ENCODE measurements at regions not wholly inside any gene's neighbourhood (a gene's known extent, or its start where the extent isn't known, plus 50 kb on each side); places are given as distances from the start of the nearest gene placed in this dataset.

DNA sequence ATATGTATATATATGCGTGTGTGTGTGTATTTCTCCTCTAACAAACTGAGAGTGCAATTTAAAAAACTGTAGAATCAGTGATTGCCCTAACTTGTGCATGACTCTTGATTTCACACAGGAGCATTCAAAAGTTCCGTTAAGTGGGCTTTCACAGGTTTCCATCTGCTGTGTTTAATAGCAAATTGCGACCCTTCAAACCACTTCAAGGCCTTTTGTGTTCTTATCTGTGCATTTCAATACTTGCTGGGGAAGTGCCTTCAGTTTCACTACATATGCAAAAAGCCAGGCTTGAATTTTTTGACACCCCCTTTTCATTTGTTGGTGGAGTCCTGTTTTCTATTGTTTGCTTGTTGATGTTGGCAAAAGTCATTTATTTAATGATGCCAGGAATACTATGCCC lies 158.0 kb downstream of the TM9SF2 start:
- no peak for DNase-seq

DNA sequence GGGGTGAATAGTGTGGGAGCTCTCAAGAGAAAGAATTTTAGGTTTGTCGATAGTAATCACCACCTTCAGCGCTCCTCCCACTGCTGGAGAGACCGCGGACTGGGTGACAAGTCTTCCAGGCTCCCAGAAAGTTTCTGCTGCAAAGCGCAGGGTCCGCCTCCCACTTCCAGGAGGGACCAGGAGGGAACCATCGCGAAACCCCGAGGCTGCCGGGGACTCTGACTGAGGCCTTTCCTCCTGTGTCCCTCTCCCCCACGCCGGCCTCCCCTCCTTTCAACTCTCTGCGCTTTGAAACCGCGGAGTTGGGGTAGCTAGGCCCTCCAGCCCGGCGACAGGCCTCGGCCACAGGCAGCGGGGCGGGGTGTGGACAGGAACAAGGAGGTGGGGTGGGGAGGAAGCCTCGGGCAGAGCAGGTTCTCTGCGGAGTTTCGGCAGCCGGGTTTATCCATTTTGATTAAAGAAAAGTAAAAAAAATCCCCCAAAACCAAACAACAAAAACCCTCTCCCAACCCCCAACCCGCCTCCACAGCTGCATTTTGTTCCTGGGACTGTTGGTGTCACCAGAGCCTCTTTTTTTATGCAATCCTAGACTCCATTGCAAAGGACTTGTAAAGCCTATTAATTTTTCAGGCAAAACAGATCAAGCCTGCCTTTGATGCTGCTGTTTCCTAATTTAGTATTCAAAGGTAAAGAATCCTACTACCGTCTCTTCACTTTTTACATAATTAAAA lies 157.2 kb downstream of the TM9SF2 start:
- peak; percentile 11 for DNase-seq

DNA sequence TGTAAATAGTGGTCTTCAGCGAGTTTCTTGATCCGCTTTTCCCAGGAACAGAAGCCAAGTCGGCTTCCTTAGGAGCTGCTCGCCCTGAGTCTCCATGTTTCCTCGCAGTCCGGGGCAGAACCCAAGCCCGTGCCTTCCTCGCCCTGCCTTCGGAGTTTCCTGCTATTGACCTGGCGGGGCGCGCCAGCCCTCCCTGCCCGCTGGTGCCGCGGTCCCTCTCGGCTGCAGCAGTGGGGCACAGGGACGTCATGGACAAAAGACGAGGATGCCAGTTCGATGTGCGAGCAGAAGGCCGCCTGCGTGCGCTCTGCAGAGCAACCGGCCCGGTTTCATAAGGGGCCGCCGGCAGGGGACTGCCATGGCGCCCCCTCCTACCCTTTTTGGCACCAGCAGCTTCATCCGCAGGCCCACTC lies 156.6 kb downstream of the TM9SF2 start:
- DNase-seq, result no peak

DNA sequence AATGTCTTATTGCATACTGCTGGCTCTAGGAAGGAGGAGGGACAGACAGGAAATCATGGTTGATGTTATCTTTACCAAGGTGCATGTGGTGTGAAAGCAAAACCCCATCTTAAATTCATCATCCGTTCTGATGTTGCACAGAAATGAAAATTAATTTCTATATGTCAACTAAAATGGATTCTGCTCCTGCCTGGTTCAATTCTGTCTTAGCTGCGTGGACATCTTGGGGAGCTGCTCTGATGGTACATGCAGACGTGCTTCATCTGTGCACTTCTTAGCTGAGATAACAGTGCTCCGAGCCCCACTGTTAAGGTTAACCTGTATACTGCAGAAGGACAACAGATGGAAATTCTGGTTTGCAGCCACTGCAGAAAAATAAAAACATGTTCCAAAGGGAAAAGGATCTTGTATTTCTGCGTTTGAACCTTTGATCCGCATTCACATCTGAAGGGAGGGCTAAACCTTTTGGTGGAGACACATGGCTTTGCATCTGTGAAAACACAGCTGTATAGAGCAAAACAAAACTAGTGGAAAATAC lies 155.6 kb downstream of the TM9SF2 start:
- DNase-seq, result no peak

DNA sequence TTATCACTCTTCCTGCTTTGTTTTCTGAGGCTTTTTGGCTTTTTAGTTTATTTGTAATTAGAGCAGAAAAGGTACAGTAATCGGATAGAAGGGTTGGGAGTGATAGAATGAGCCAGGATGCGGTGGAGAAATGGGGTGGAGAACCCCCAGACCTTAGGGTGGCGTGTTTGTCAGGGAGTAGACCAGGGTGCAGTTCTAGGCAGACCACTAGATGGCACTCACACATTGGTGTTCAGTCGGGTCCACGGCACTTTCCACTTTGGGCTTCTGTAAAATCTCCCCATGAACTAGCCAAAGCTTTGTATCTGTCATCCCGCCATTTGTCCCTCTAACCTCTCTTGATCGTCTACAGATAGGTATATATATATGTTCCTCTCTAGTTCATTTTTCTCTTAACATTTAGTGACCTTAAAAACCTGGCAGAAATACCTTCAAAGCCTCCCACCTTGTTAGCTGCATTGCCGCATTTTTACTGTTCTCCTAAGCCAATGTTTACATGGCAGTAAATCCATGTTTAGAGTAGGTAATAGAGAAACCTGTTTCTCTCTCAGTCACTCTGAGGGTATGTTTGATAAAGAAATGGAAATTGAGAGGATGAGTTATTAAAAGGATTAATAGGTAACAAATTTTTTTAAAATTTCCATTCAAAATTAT lies 154.9 kb downstream of the TM9SF2 start:
- peak; percentile 41 for DNase-seq

DNA sequence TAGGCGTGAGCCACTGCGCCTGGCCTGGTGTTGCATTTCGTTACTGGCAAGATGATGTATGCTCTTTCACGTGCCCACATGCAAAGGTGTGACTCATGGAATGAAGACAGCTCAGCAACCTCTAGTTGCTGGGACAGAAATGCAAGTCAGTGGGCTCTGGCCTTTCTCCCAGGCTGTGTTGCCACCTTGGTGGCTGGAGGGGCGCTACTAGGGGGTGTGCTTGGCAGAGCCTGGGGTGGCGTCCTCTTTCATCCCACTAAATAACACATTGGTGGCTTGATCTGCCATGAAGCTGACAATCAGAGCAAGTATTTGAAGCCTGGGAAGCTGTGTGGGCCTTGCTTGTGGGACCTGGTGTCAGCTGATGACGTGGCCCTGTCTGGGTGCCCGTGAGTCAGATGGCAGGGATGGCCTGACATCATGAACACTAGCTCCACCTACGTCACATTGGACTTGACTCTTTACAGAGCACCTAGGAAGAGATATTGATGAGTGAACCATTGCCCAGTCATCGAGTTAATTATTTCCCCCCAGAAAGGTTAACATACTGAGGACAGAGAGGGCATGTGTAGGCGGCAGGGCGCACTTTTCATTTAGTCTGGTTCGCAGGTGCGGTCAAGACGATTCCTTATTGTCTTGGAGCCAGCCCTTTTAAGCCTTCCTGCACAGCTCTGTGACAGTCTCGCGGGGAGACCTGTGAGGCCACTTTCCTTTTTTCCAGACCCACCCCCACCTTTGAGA lies 154.2 kb downstream of the TM9SF2 start:
- no peak for DNase-seq

DNA sequence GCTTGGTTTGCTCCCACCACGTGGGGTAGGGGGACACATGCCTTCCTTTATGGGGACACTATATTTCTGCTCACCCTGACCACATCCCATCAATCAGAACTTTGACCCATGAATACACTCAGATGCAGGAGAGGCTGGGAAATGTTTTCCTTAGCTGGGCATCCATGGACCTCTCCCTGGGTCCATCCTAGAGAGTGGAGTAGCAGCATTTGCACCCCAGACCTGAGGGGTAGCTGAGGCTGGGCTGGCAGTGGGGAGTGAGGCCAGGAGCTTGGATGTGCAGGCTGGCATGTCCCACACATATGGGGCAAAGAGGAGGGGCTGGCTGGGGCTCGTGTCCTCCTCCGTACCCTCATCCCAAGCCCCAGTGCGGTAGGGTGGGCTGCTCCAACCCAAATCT lies 152.8 kb downstream of the TM9SF2 start:
- DNase-seq, result no peak

DNA sequence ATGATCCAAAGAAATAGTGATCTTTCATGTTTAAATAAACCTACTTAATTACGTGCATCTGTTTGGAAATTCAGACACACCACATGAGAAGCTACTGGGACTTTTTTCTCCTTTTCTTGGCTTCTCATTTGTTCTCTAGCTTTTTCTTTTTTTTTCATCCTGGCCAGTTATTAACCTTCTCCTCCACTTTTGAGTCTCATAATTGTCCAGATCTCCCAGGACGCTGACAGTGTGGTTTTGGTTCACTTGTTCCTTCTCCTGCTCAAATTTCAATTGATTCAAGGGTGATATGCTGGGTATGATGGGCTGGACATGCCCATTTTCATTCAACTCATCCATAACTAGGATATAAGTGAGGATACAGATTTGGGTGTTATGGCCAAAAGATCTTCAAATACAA lies 152.3 kb downstream of the TM9SF2 start:
- DNase-seq, result no peak

DNA sequence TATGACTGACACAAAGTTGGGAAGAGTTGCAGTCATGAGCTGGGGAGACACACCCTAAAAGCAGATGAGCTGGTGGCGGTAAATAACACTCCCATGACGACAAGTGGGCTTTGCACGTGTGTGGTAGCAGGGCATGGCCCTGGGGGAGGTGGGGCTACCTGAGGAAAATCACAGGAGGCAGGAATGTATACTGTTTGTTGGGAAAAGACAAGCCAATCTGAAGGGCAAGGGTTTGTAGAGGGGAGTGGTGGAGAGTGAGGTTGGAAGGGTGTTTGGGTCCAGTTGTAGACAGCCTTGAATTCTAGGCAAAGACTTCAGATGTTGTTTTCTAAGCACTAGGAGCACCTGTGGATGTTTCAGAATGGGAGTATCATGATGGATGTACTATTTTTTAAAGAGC lies 151.6 kb downstream of the TM9SF2 start:
- DNase-seq, result no peak

DNA sequence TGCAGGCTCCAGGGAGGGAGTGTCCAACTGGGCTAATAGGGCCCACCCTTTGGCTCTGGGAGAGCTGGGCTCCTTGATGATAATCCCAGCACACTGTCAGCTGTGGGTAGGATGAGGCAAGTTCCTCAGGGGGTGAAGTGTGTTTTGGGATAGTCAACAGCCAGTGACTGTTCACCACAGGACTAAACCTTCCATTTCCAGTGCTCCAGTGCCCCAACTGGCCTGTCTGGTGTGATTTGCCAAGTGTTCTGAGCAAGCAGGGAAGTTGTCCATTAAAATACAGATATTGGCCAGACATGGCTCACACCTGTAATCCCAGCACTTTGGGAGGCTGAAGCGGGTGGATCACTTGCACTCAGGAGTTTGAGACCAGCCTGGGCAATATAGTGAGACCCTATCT lies 150.9 kb downstream of the TM9SF2 start:
- DNase-seq, result no peak

DNA sequence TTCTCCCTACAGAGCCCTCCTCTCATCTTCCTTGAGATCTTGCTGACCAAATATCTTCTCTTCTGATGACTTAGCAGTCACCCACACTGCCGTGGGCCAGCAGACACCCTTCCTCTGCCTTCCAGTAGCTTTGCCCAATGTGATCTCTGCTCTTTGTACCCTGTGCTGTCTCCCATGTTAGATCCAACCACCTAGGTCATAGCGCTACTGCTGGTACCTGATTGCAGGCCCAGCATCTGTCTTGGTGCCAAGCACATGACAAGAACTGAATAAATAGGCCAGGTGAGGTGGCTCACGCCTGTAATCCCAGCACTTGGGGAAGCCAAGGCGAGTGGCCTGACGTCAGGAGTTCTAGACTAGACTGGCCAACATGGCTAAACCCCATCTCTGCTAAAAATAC lies 149.7 kb downstream of the TM9SF2 start:
- DNase-seq, result no peak

DNA sequence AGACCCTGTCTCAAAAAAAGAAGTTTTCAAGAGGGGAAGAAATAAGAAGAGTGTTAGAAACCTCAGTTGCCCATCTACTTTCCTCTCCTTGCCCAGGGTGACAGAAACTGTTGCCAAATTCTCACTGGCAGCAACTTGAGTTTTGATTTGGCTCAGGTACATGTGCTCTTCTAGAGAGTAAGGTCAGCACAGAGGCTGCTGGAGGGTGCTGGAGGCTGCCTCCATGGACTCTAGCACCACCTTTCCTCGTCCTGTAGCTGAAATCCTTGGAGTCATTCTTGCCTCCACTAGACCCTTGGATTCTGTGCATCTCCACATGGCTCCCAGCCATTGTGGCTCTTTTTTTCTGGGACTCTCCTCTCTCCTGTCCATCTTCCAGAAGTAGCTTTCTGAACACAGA lies 149.1 kb downstream of the TM9SF2 start:
- no peak for DNase-seq

DNA sequence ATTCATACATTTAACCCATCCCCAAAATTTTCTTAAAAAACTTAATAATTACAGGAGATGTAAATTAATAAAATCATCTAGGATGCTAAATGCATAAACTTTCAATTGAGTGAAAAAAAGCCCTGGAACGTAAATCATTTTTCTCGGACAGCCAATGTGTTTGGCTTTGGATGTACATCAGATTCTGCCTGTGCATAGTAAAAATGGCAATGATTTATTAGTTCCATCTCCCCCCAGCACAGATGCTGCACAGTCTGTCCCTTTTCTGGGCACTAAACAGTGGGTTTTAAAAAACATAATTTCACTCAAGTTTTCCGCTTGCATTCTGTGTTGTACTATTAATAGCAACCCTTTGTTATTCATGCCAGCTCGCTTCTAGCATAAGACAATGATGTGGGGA lies 147.7 kb downstream of the TM9SF2 start:
- DNase-seq, result no peak

DNA sequence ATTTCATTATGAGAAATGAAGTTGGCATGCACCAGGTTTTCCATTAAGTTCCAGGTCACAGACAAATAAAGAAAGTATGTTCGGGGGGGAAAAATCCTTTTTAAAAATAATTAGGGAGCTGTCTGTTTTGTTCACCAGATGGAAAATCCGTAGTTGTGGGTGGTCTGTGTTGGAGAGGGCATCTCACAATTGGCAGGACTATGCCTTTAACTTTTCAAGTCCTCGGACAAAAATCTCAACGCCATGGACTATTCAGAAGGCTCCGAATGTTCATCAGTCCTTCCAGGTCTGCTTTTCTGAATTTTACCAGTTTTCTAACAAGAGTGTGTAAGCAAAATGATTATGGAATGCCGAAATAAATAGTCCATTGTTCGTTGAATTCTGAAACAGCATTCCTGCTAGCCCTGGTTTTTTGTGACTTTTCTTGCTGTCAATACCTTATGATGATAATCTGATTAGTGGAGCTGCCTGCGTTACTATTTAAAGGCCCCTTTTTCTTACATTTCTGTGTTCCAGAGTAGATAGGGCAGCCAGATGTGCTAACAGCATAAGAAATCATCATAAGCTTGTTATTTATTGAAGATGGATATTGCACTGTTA lies 146.9 kb downstream of the TM9SF2 start:
- DNase-seq, result no peak

DNA sequence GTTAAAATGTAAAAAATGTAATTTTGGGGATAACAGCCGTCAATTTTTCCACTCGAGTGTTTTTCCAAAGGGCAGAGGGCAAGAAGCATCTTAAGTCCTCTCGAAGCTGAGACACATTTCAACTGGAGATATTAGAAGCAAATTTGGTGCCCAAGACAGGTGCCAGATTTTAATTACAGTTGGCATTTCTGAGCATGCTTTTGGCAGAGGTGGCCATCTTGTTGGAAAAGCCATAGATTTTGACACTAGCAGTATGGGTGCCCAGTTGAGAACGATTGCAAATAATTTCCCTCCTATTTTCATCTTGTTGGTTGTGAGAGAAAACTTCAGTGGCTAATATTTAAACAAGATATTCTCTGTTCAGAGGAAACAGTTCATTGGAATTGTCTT lies 146.3 kb downstream of the TM9SF2 start:
- no peak for DNase-seq

DNA sequence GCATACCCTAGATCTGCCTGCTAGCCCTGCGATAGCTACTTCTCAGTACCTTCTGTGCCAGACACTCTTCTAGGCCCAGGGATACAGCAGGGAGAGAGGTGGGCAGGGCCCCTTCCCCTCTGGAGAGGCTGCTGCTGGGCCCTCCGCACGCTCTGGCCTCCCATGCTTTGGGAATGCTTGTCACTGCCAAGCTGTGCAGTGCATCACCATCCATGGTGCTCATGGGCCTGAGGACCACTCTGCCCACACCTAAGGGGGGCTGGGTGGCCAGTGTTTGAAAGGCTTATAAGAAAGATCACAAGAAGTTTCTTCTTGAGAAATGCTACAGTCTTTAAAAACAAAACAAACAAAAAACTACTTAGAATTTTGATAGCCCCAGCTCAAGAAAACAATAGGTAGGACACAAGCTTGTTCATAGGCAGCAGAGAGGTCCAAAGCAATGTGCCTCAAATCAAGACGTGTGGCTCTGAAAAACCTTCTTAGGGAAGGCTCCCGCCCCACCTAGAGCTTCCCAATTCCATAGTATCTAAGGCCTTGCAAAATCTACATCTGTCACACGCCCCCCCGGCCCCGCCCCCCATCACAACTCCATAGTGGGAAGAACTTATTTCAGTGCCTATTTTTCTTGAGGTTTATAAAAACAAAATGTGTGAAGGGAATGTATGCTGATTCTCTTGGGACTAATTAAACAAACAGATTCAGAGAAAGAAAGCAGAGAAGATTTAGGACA lies 145.8 kb downstream of the TM9SF2 start:
- no peak for DNase-seq

DNA sequence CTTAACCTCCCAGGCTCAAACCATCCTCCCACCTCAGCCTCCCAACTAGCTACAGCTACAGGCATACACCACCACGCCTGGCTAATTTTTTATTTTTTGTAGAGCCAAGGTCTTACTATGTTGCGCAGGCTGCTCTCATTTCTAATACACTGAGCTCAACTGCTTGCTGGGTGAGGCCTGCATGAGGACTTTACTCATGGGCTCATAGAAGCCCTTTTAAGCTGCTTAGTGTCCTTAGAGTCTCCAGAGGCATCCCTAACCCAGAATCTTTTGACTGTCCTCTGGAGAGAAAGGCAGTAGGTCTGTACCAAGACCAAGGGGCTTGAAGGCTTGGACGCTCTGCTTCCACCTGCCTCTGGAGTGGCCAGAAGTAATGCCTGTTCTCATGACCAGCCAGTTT lies 141.6 kb downstream of the TM9SF2 start:
- DNase-seq, result no peak

DNA sequence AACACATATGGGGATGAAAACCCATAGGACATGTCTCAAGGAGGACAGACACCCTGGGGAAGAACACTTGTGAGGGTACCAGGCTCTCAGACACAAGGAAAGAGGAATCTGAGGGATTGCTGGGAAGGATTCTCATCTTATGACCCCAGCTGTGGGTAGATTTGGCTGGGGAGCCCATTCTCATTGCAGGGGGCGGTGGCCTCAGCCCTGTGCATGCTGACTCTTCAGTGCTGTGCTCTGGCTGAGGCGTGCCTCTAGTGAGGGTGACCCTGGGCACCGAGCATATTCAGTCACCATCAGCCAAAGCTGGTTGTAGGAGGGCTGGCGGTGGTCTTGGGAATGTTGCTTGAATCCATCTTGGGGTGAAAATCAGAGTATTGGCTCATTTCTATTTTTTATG lies 140.7 kb downstream of the TM9SF2 start:
- DNase-seq, result no peak

DNA sequence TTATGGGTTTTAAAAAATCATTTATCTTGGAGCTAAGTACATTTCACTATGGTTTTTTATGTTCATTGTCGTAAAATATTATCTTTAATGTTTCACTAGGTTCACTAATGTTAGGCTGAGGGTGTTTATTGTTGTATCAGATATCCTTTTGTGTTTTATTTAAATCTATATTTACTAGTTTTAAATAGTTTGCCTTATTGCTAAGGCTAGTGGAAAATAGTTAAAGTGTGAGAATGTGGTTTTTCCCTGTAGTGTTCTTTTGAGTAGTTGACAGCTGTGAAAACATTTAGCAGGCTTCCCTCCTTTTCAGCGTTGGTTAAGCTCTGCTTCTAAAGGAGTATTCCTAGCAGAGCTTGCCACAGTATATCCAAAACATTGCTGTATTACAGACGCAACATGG lies 139.0 kb downstream of the TM9SF2 start:
- no peak for DNase-seq

DNA sequence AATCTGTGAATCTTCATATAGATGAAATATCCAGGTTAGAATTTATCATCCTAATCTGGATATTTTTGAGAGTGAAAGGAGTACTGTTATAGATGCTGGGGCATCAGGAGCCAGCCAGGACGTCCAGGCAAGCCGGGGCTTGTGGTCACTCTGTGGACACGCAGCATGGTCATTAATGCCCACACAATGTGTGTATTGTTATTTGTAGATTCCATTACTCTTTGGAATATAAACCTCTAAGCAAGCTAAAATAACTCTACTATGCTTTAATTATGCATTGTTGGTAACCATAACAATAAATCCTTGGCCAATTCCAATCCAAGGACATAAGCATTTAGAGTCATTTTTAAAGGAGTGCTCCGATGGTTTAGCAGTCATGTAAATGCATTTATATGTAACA lies 137.9 kb downstream of the TM9SF2 start:
- DNase-seq, result no peak

DNA sequence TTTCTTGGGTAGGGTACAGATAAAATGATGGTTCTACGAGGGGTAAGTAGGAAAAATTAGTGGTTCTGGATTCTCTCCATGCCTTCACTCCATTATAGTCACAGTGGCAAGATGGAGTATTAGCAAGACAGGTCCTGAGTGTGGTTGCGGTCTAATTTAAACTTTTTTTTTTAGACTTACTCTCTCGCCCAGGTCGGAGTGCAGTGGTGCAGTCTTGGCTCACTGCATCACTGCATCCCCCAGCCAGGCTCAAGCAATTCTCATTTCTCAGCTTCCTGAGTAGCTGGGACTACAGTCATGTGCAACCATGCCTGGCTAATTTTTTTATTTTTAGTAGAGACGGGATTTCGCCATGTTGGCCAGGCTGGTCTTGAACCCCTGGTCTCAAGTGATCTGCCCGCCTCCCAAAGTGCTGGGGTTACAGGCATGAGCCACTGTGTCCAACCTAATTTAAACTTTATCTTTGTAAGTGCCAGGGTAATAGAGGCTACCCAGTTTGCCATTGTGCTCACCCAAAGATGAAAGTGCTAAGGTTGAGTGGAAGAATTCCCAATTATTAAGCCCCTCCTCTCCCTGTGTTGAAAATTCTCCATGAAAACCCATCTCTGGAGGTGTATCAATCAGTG lies 135.6 kb downstream of the TM9SF2 start:
- no peak for DNase-seq

DNA sequence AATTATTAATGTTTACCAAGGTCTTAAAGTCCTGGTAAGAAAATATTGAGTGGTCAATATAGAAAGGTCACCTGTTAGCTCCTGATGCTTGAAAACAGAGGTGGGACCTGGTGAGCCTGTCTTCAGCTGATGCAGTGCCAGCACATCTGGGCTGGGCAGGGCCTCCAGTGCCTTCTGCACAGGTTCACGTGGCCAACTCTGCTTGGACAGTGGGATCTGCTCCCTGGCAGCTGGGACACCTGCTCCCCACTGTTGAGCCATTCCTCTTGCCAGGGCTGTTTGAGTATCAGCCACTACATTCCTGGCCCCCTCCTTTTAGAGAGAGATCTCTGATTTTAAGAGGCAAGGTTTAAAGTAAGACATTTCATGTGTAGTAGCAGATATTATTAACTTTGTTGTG lies 135.0 kb downstream of the TM9SF2 start:
- no peak for DNase-seq

Measured in GOT3 (cell line).